ENCODE measurements at regions not wholly inside any gene's neighbourhood (a gene's known extent, or its start where the extent isn't known, plus 50 kb on each side); places are given as distances from the start of the nearest gene placed in this dataset.

DNA sequence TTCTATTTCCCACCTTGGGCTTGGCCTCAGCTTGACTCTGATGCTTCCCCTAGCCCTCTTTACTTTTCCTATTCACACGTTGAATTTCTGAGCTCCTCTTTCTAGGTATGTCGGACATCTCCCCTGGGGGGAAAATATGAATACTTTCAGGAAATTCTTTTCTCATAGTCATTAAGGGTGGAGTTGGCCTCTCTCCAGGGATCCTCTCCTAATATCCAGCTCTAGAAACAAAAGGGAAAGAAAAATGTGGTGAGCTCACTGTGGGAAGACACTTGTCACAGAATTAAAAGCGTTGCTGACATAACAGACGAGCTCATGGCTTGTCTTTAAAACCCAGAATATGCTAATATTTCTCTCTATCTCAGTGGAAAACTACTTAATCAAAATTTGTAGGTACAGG, 132.7 kb upstream of the MEX3C start:
- no peak overlapping the region for H3K27ac ChIP-seq (replicated peaks)
- TF ChIP-seq POLR2AphosphoS5 (IDR thresholded peaks at IDR 0.05; ENCODE audit: low read depth) (no peak), SPI1 (IDR thresholded peaks at IDR 0.05; ENCODE audit: borderline replicate concordance, low read depth) (no peak), CTCF (IDR thresholded peaks at IDR 0.05; ENCODE audit: insufficient read depth, low read length) (no peak), GABPA (IDR thresholded peaks at IDR 0.05; ENCODE audit: low read depth) (no peak)
- H3K4me3 ChIP-seq (replicated peaks; ENCODE audit: insufficient read depth, low read length): no peak overlapping the region
- peaks cover 2% of the 10 kb centered on the region for H3K27me3 ChIP-seq (ENCODE audit: insufficient read depth, poor library complexity, severe bottlenecking)
- DNase-seq (ENCODE audit: low read depth in 1 of 2, low spot score in 1 of 2): no peak

DNA sequence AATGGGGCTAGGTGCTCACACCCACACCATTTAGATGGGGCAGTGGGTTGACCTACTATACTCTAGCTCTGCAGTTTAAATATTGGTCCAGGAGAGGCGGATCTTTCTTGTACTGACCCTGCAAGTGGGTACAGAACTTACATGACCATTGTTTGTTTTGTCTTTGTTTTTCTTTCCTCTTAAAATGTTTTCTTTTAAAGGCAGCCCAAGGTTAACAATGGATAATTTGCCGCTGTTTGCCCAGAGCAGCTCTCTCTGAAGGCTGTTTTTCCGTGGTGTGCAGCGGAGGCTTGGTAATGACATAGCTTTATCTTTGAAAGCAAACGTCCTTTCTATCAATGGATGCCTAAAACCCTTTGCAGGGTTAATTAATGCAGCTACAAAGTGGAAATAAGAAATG, 133.3 kb upstream of the MEX3C start:
- H3K27me3 ChIP-seq (ENCODE audit: insufficient read depth, poor library complexity, severe bottlenecking): peaks cover 2% of the 10 kb centered on the region
- no peak for DNase-seq (ENCODE audit: low read depth in 1 of 2, low spot score in 1 of 2)
- no peak overlapping the region for H3K4me3 ChIP-seq (replicated peaks; ENCODE audit: insufficient read depth, low read length)
- no peak overlapping the region for H3K27ac ChIP-seq (replicated peaks)
- TF ChIP-seq REST (IDR thresholded peaks at IDR 0.05; ENCODE audit: insufficient replicate concordance, low read depth): no peak
- TF ChIP-seq CTCF (IDR thresholded peaks at IDR 0.05; ENCODE audit: insufficient read depth, low read length): no peak
- no peak for TF ChIP-seq POLR2AphosphoS5 (IDR thresholded peaks at IDR 0.05; ENCODE audit: low read depth)
- no peak for TF ChIP-seq SPI1 (IDR thresholded peaks at IDR 0.05; ENCODE audit: borderline replicate concordance, low read depth)
- TF ChIP-seq GABPA (IDR thresholded peaks at IDR 0.05; ENCODE audit: low read depth): no peak

GRCh38 chr18:51337406-51337805, 139.9 kb upstream of the MEX3C start:
- no peak overlapping the region for H3K4me3 ChIP-seq (replicated peaks; ENCODE audit: insufficient read depth, low read length)
- H3K27ac ChIP-seq (replicated peaks): no peak overlapping the region
- peaks cover 7% of the 10 kb centered on the region for H3K27me3 ChIP-seq (ENCODE audit: insufficient read depth, poor library complexity, severe bottlenecking)
- DNase-seq (ENCODE audit: low read depth in 1 of 2, low spot score in 1 of 2): no peak
- TF ChIP-seq CTCF (IDR thresholded peaks at IDR 0.05; ENCODE audit: insufficient read depth, low read length) (no peak), REST (IDR thresholded peaks at IDR 0.05; ENCODE audit: insufficient replicate concordance, low read depth) (no peak)

DNA sequence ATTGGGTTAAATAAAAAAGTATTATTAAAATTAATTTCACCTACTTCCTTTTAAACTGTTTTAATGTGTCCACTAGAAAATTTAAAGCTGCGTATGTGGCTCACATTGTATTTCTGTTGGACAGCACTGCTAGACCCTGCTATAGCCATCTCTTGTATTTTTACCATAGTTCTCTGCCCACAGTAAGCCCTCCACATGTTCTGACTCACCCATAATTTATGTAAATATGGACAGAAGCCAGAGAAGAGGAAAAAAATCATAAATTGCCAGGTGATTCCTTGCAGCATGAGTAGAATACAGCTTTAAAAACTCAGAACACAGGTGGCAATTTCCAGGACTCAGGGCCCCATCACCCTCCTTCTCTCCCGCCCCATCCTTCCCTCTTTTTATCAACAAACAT, 142.4 kb upstream of the MEX3C start:
- no peak for DNase-seq (ENCODE audit: low read depth in 1 of 2, low spot score in 1 of 2)
- Histone ChIP-seq H3K27me3 (ENCODE audit: insufficient read depth, poor library complexity, severe bottlenecking) (peaks cover 11% of the 10 kb centered on the region), H3K27ac (replicated peaks) (no peak overlapping the region), H3K4me3 (replicated peaks; ENCODE audit: insufficient read depth, low read length) (no peak overlapping the region)
- TF ChIP-seq REST (IDR thresholded peaks at IDR 0.05; ENCODE audit: insufficient replicate concordance, low read depth) (no peak), POLR2AphosphoS5 (IDR thresholded peaks at IDR 0.05; ENCODE audit: low read depth) (no peak), CTCF (IDR thresholded peaks at IDR 0.05; ENCODE audit: insufficient read depth, low read length) (no peak), GABPA (IDR thresholded peaks at IDR 0.05; ENCODE audit: low read depth) (no peak), SPI1 (IDR thresholded peaks at IDR 0.05; ENCODE audit: borderline replicate concordance, low read depth) (no peak)

Data from HL-60 (cell line).